HFF-Myc (cell line): ENCODE measurements at regions not wholly inside any gene's neighbourhood (a gene's known extent, or its start where the extent isn't known, plus 50 kb on each side); places are given as distances from the start of the nearest gene placed in this dataset.
A peak's percentile ranks its signal among the peaks of the same experiment; 100 is the strongest.
"Not testable (repeated sequence)": the region's sequence is repeated elsewhere in the genome, so short reads cannot be mapped to it uniquely, and the experiment has no call there.

Experiments used
- DNase-seq: peaks from one replicate; pipeline ENCODE4 v3.0.0-alpha.2; 2011; ENCODE audit warnings: low read depth; ENCODE audit errors: extremely low read depth
- H3K4me3 ChIP-seq: replicated peaks from 2 replicates; pipeline ENCODE4 v1.5.1; 2011; ENCODE audit warnings: low read depth, mild to moderate bottlenecking, control low read depth, low read length
- TF ChIP-seq, protein P1 (sequence below): IDR thresholded peaks from 2 replicates; pipeline ENCODE4 v1.5.1; 2012; ENCODE audit warnings: mild to moderate bottlenecking, low read depth, low read length, control low read depth; ENCODE audit errors: missing control alignments

DNA sequence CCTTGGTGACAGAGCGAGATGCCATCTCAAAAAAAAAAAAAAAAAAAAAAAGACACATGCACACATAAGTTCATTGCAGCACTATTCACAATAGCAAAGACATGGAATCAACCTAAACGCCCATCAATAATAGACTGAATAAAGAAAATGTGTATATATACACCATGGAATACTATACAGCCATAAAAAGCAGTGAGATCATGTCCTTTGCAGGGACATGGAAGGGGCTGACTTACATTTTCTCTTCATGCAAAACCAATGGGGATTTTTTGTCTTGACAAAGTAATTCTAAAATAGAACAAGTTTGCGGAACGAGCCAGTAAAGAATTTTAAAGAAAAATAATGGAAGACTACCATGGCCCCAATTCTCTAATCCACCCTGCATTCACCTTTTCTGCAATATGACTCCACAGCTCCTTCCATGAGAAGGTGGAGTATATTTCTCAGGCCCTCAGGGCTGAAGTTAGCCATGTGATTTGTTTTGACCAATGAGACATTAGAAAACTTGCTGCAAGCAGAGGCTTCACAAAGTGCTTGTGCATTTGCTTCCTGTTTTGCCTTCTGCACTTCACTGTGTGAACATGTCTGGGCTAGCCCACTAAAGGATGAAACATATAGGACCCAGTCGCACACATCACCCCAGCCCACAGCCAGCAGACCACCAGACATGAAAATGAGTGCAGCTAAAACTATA lies 78.8 kb upstream of the NR5A2 start:
- peak; percentile 19 for DNase-seq
- TF ChIP-seq, protein P1, sequence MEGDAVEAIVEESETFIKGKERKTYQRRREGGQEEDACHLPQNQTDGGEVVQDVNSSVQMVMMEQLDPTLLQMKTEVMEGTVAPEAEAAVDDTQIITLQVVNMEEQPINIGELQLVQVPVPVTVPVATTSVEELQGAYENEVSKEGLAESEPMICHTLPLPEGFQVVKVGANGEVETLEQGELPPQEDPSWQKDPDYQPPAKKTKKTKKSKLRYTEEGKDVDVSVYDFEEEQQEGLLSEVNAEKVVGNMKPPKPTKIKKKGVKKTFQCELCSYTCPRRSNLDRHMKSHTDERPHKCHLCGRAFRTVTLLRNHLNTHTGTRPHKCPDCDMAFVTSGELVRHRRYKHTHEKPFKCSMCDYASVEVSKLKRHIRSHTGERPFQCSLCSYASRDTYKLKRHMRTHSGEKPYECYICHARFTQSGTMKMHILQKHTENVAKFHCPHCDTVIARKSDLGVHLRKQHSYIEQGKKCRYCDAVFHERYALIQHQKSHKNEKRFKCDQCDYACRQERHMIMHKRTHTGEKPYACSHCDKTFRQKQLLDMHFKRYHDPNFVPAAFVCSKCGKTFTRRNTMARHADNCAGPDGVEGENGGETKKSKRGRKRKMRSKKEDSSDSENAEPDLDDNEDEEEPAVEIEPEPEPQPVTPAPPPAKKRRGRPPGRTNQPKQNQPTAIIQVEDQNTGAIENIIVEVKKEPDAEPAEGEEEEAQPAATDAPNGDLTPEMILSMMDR, result no peak
- H3K4me3 ChIP-seq, result no peak overlapping the region

DNA sequence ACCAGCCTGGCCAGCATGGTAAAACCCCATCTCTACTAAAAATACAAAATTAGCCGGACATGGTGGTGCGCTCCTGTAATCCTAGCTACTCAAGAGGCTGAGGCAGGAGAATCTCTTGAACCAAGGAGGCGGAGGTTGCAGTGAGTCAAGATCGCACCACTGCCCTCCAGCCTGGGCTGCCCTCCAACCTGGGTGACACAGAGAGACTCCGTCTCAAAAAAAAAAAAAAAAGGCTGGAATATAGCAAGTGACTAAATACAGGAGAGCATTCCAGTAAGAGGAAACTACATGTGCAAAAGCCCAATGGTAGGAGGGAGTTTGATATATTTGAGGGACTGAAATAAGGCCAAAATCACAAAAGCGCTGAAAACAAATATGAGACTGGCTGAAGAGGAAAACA lies 76.5 kb upstream of the NR5A2 start:
- DNase-seq, H3K4me3 ChIP-seq: not testable (repeated sequence)

DNA sequence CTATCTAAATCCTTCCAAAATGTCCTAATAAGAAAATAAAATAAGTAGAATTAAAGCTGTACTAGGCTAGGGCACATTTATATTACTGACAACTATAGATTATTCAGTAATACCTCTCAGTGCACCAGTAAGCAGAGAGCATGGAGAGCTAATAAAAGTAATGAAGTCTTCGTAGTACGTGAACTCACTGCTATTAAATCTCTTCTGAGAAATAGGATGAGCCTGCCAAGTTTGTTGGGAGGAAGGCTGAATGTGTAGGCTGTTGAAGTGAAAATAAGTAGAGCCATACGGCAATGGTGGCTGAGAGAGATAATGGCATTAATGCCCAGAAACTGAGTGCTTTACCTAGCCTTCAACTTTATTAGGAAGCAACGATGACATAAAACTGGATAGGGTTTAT lies 73.9 kb upstream of the NR5A2 start:
- TF ChIP-seq, protein P1, result no peak
- H3K4me3 ChIP-seq, result no peak overlapping the region
- no peak for DNase-seq

DNA sequence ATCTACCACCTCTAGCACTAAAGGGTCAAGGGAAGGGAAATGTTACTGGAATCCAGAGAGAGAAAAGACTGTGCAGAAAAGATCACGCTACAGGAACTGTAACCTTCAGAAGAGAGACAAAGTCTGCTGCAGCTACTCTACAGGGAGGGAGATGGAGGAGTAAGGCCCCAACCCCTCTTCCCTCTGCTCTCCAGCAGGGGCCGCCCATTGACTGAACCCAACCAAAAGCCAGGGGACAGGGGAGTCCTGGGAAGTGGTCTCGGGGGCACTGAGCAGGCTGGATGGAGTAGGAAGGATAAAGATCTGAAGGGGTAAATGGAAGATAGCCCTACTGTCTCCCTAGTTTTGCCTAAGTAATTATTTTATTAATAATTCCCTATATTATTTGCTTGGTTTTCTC lies 72.8 kb upstream of the NR5A2 start:
- DNase-seq, result no peak
- TF ChIP-seq, protein P1, result peak; percentile 46
- H3K4me3 ChIP-seq, result no peak overlapping the region

DNA sequence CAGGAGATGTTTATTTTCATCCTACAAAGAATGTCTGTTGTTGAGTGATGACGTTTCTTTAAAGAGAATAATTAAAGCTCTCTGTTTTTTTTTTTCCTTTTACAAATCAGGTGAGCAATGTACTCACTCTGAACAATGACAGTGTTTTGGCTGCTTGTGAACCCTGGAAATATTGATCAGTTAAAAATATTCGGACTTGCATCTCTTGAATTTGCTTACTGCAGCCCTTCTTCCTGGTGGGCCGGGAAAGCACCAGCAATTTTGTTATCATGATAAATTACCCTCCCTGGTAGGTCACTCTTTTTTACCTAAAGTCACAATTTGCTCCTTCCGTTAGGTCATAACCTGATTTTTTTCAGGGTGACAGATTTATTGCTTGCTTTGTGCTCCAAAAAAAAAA lies 72.3 kb upstream of the NR5A2 start:
- H3K4me3 ChIP-seq, result no peak overlapping the region
- DNase-seq, result no peak
- TF ChIP-seq, protein P1, result no peak

DNA sequence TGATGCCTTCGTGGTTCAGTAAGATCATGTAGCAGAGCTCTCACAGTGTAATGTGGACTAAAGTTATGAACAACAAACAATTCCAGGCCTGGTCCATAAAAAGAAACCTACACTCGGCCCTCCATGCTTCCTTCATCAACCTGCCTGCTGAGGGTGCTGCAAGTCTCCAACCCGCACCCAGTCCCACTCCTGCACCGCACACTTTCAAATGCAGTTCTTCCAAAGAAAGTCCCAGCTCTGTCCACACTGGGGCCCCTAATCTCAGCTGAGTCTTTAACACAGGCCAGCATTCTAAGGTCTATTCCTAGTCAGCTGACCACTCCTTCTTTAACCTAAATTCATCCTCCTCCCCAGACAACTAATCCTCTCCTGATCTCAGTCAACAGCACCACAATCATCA lies 71.5 kb upstream of the NR5A2 start:
- TF ChIP-seq, protein P1, result no peak
- DNase-seq, result no peak
- no peak overlapping the region for H3K4me3 ChIP-seq

DNA sequence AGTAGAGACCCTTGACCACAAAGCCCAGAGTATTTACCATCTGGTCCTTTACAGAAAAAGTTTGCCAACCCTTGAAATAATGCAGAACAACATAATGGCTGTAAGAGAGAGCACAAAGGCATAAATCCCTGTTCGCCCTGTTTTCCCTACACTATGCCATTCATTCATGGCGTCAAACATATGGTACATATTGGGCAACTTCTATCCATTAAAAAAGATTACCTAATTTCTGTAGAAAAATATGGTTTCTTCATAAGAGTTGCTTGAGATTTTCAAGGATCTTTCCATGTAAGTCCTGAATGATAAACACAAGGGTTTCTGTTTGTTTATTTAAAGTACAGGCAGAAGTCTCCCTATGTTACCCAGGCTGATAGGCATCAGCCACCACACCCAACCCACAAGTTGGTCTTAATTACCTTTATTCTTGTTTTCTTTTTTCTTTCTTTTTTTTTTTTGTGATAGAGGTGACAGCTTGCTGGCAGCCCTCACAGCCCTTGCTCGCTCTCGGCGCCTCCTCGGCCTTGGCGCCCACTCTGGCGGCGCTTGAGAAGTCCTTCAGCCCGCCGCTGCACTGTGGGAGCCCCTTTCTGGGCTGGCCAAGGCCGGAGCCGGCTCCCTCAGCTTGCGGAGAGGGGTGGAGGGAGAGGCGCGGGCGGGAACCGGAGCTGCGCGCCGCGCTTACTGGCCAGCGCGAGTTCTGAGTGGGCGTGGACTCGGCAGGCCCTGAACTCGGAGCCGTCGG lies 68.3 kb upstream of the NR5A2 start:
- no peak overlapping the region for H3K4me3 ChIP-seq
- TF ChIP-seq, protein P1, result no peak
- no peak for DNase-seq
